Neural cell (in vitro differentiated cells): ENCODE measurements at regions not wholly inside any gene's neighbourhood (a gene's known extent, or its start where the extent isn't known, plus 50 kb on each side); places are given as distances from the start of the nearest gene placed in this dataset.

Experiments used
- H2AFZ ChIP-seq: fragments of 200-600, 300-800 bp; sonication (generic), shearing (Covaris generic); 2 replicates; pipeline ENCODE4 v1.6.0; 2014; ENCODE audit warnings: low read depth, mild to moderate bottlenecking, antibody characterized with exemption, low read length, moderate library complexity
- H3F3A ChIP-seq: fragments of 200-600 bp; shearing (Covaris generic); 2 replicates; pipeline ENCODE4 v1.6.1; 2016; ENCODE audit warnings: mild to moderate bottlenecking, moderate library complexity, mixed read lengths, antibody characterized with exemption, low read length; ENCODE audit not compliant: insufficient read depth, poor library complexity, severe bottlenecking
- H3K27ac ChIP-seq: fragments of 200-600, 300-800 bp; sonication (generic), shearing (Covaris generic); 2 replicates; pipeline ENCODE4 v1.5.1; 2014; ENCODE audit warnings: mild to moderate bottlenecking, low read length, moderate library complexity
- H3K27me3 ChIP-seq: fragments of 300-800, 200-600 bp; sonication (generic), shearing (Covaris generic); 2 replicates; pipeline ENCODE4 v1.6.0; 2014; ENCODE audit warnings: mild to moderate bottlenecking, low read depth, low read length, moderate library complexity; ENCODE audit not compliant: insufficient read depth
- H3K36me3 ChIP-seq: fragments of 300-800, 200-600 bp; sonication (generic), shearing (Covaris generic); 2 replicates; pipeline ENCODE4 v1.5.1; 2014; ENCODE audit warnings: mild to moderate bottlenecking, antibody characterized with exemption, low read length, moderate library complexity; ENCODE audit not compliant: insufficient read depth
- H3K4me2 ChIP-seq: fragments of 300-800, 200-600 bp; sonication (generic), shearing (Covaris generic); 2 replicates; pipeline ENCODE4 v1.6.0; 2014; ENCODE audit warnings: mild to moderate bottlenecking, low read length
- H3K4me3 ChIP-seq: fragments of 300-800, 200-600 bp; sonication (generic), shearing (Covaris generic); 2 replicates; pipeline ENCODE4 v1.5.1; 2014; ENCODE audit warnings: mild to moderate bottlenecking, low read length, moderate library complexity
- H3K79me2 ChIP-seq: fragments of 200-600 bp; shearing (Covaris generic); replicated peaks from 2 replicates; pipeline ENCODE4 v1.6.0; 2014; ENCODE audit warnings: mild to moderate bottlenecking, low read length, moderate library complexity; ENCODE audit not compliant: insufficient read depth
- H3K9ac ChIP-seq: fragments of 300-800, 200-600 bp; sonication (generic), shearing (Covaris generic); 2 replicates; pipeline ENCODE4 v1.6.1; 2016; ENCODE audit warnings: mild to moderate bottlenecking, low read length, mixed read lengths
- H3K9me2 ChIP-seq: fragments of 200-600 bp; shearing (Covaris generic); 2 replicates; pipeline ENCODE4 v1.6.1; 2016; ENCODE audit warnings: mild to moderate bottlenecking, low read length, mixed read lengths; ENCODE audit not compliant: insufficient read depth
- H3K9me3 ChIP-seq: fragments of 200-600, 300-800 bp; sonication (generic), shearing (Covaris generic); 2 replicates; pipeline ENCODE4 v1.6.1; 2016; ENCODE audit warnings: mild to moderate bottlenecking, mixed run types, low read length, moderate library complexity, mixed read lengths
- H4K20me1 ChIP-seq: fragments of 200-600 bp; shearing (Covaris generic); 2 replicates; pipeline ENCODE4 v1.6.1; 2016; ENCODE audit warnings: mild to moderate bottlenecking, mixed run types; ENCODE audit not compliant: insufficient read depth
- CTCF ChIP-seq: fragments of 450-650 bp; IDR thresholded peaks from 2 replicates; pipeline ENCODE4 v1.5.1; 2014; ENCODE audit warnings: antibody characterized with exemption, mild to moderate bottlenecking, moderate library complexity; ENCODE audit not compliant: poor library complexity, severe bottlenecking
- EP300 ChIP-seq: fragments of 450-650 bp; conservative IDR thresholded peaks from 2 replicates; pipeline ENCODE4 v1.6.1; 2014; ENCODE audit warnings: antibody characterized with exemption, mild to moderate bottlenecking, moderate library complexity; ENCODE audit not compliant: poor library complexity, severe bottlenecking
- EZH2 ChIP-seq: fragments of 200-600, 300-800 bp; shearing (Covaris generic), sonication (generic); IDR thresholded peaks from 2 replicates; pipeline ENCODE4 v1.6.1; 2014; ENCODE audit warnings: antibody characterized with exemption, low read length, borderline replicate concordance, mild to moderate bottlenecking; ENCODE audit not compliant: insufficient read depth, poor library complexity, severe bottlenecking
- MXI1 ChIP-seq: fragments of 450-650 bp; conservative IDR thresholded peaks from 2 replicates; pipeline ENCODE4 v1.6.1; 2014; ENCODE audit warnings: antibody characterized with exemption, mild to moderate bottlenecking; ENCODE audit not compliant: poor library complexity, severe bottlenecking
- POLR2AphosphoS5 ChIP-seq: IDR thresholded peaks from 2 replicates; pipeline ENCODE4 v1.6.1; 2012
- RAD21 ChIP-seq: fragments of 450-650 bp; conservative IDR thresholded peaks from 2 replicates; pipeline ENCODE4 v1.6.1; 2014; ENCODE audit warnings: antibody characterized with exemption, mild to moderate bottlenecking, moderate library complexity
- REST ChIP-seq: IDR thresholded peaks from 2 replicates; pipeline ENCODE4 v1.6.1; 2012; ENCODE audit warnings: borderline replicate concordance
- SMC3 ChIP-seq: fragments of 450-650 bp; conservative IDR thresholded peaks from 2 replicates; pipeline ENCODE4 v1.6.1; 2014; ENCODE audit warnings: antibody characterized with exemption, mild to moderate bottlenecking, moderate library complexity; ENCODE audit not compliant: poor library complexity
- TAF1 ChIP-seq: IDR thresholded peaks from 2 replicates; pipeline ENCODE4 v1.6.1; 2012; ENCODE audit warnings: low read depth

GRCh38 chr5:155127552-155127951, 114.0 kb downstream of the KIF4B start:
- H3K9me2 ChIP-seq: no peaks in the 10 kb centered on the region
- no peak overlapping the region for H3K27ac ChIP-seq
- H3K9ac ChIP-seq: no peak overlapping the region
- H3F3A ChIP-seq: no peaks in the 10 kb centered on the region
- H3K27me3 ChIP-seq: no peaks in the 10 kb centered on the region
- H2AFZ ChIP-seq: no peak overlapping the region
- no peaks in the 10 kb centered on the region for H3K36me3 ChIP-seq
- no peak overlapping the region for H3K4me3 ChIP-seq
- H3K9me3 ChIP-seq: no peaks in the 10 kb centered on the region
- H3K79me2 ChIP-seq: no peaks in the 10 kb centered on the region
- no peaks in the 10 kb centered on the region for H4K20me1 ChIP-seq
- TF ChIP-seq POLR2AphosphoS5 (no peak), TAF1 (no peak), MXI1 (no peak), CTCF (no peak), EZH2 (no peak), RAD21 (no peak), EP300 (no peak), REST (no peak), SMC3 (no peak)
- no peak overlapping the region for H3K4me2 ChIP-seq

- no peaks in the 10 kb centered on the region for H3K27me3 ChIP-seq
- H2AFZ ChIP-seq: no peak overlapping the region
- TF ChIP-seq TAF1 (no peak), EP300 (no peak), RAD21 (no peak), REST (no peak), POLR2AphosphoS5 (no peak), EZH2 (no peak), MXI1 (no peak), SMC3 (no peak)
- H3K9ac ChIP-seq: no peak overlapping the region
- no peak overlapping the region for H3K4me3 ChIP-seq
- no peaks in the 10 kb centered on the region for H3K36me3 ChIP-seq
- H3K27ac ChIP-seq: no peak overlapping the region
- no peak overlapping the region for H3K4me2 ChIP-seq
- no peaks in the 10 kb centered on the region for H3K79me2 ChIP-seq
- no peaks in the 10 kb centered on the region for H4K20me1 ChIP-seq
- H3F3A ChIP-seq: no peaks in the 10 kb centered on the region
- no peaks in the 10 kb centered on the region for H3K9me2 ChIP-seq
- H3K9me3 ChIP-seq: no peaks in the 10 kb centered on the region
Measured at GRCh38 chr5:155128786-155129512, 115.4 kb downstream of the KIF4B start.
